ENCODE measurements at regions not wholly inside any gene's neighbourhood (a gene's known extent, or its start where the extent isn't known, plus 50 kb on each side); places are given as distances from the start of the nearest gene placed in this dataset.
A peak's percentile ranks its signal among the peaks of the same experiment; 100 is the strongest.
"Not testable (repeated sequence)": the region's sequence is repeated elsewhere in the genome, so short reads cannot be mapped to it uniquely, and the experiment has no call there.

DNA sequence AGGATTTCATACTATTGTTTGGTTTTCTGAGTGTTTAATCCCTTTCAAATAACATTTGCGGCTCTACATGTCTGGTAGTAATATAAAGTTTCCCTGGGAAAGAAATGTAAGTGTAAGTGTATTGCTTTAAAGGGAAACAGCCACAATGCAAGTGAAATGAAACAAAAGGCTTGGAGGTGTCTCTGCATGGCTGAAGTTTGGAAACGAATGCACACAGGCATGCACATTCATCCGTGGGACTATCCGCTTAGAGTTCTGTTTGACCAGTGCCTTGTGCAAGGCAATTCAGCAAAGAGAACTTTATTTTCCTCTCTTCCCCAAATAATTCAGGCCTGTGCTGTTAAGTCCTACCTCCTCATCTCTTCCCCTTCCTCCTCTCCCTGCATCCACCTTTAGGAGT, 56.1 kb upstream of the MRTFB start:
- DNase-seq = no peak
- Histone ChIP-seq H3K36me3 (replicated peaks) (no peaks in the 10 kb centered on the region), H3K27ac (no peak overlapping the region), H3K4me3 (ENCODE audit: low read depth, low read length) (no peak overlapping the region), H3K27me3 (replicated peaks) (no peaks in the 10 kb centered on the region)
- TF ChIP-seq, protein P1, sequence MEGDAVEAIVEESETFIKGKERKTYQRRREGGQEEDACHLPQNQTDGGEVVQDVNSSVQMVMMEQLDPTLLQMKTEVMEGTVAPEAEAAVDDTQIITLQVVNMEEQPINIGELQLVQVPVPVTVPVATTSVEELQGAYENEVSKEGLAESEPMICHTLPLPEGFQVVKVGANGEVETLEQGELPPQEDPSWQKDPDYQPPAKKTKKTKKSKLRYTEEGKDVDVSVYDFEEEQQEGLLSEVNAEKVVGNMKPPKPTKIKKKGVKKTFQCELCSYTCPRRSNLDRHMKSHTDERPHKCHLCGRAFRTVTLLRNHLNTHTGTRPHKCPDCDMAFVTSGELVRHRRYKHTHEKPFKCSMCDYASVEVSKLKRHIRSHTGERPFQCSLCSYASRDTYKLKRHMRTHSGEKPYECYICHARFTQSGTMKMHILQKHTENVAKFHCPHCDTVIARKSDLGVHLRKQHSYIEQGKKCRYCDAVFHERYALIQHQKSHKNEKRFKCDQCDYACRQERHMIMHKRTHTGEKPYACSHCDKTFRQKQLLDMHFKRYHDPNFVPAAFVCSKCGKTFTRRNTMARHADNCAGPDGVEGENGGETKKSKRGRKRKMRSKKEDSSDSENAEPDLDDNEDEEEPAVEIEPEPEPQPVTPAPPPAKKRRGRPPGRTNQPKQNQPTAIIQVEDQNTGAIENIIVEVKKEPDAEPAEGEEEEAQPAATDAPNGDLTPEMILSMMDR (IDR thresholded peaks at IDR 0.05; ENCODE audit: low read depth, low read length, missing control alignments) = no peak
- in situ Hi-C loops (cut with HindIII; ENCODE audit: low pct_ligation_motif_present, low sequenced_read_pairs) = no loop called here

DNA sequence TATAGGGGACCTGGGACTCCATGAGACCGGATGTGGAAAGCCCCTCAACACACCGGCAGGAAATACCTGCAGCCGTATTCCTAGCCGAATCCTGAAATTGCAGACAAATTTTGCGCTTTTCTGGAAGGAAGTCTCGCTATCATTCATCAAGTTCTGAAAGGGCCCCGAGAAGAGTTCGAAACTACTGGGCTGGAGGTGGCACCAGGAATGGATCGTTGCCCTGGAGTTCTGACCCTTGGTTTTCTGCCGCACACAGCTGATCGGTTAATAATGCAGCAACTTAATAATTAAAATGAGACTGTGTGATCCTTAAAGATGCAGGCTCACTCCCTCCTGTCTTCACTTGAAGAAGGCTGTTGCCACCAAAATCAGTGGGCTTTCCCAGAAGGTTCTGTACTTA, 55.7 kb upstream of the MRTFB start:
- H3K36me3 ChIP-seq (replicated peaks) = no peaks in the 10 kb centered on the region
- no peak overlapping the region for H3K4me3 ChIP-seq (ENCODE audit: low read depth, low read length)
- no peaks in the 10 kb centered on the region for H3K27me3 ChIP-seq (replicated peaks)
- TF ChIP-seq, protein P1 (IDR thresholded peaks at IDR 0.05; ENCODE audit: low read depth, low read length, missing control alignments) = no peak
- in situ Hi-C loops (cut with HindIII; ENCODE audit: low pct_ligation_motif_present, low sequenced_read_pairs) = no loop called here
- H3K27ac ChIP-seq = no peak overlapping the region
- no peak for DNase-seq

- in situ Hi-C loops (cut with HindIII; ENCODE audit: low pct_ligation_motif_present, low sequenced_read_pairs) = no loop called here
- peak; percentile 42 for DNase-seq
- no peaks in the 10 kb centered on the region for H3K36me3 ChIP-seq (replicated peaks)
- TF ChIP-seq, protein P1 (IDR thresholded peaks at IDR 0.05; ENCODE audit: low read depth, low read length, missing control alignments) = no peak
- no peak overlapping the region for H3K4me3 ChIP-seq (ENCODE audit: low read depth, low read length)
- H3K27ac ChIP-seq = no peak overlapping the region
- no peaks in the 10 kb centered on the region for H3K27me3 ChIP-seq (replicated peaks)
Measured at GRCh38 chr16:14015948-14016347, 55.2 kb upstream of the MRTFB start.

DNA sequence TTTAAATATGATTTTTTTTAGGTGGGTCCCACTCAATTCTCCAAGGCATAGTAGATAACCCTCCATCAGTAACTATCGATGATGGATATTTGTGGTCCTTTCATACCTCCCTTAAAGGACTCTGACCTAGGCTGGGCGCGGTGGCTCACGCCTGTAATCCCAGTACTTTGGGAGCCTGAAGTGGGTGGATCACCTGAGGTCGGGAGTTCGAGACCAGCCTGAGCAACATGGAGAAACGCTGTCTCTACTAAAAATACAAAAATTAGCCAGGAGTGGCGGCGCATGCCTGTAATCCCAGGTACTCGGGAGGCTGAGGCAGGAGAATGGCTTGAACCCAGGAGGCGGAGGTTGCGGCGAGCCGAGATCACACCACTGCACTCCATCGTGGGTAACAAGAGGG, 54.8 kb upstream of the MRTFB start:
- in situ Hi-C loops (cut with HindIII; ENCODE audit: low pct_ligation_motif_present, low sequenced_read_pairs); H3K4me3 ChIP-seq (ENCODE audit: low read depth, low read length); DNase-seq; H3K27ac ChIP-seq; H3K36me3 ChIP-seq (replicated peaks); H3K27me3 ChIP-seq (replicated peaks): not testable (repeated sequence)

DNA sequence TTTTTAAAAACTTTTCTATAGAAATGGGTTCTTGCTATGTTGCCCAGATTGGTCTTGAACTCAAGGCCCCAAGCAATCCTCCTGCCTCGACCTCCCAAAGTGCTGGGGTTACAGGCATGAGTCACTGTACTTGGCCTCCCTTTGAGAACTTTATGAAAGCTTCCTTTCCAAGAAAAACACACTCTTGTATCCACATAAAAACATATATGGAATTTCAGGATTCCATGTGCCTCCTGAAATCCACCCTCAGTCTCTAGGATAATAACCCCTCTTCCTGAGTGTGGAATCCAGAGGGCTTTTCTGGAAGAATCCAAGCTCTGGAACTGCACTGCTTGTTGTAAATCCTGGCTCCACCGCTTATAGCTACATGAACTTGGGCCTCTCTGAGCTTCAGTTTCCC, 53.2 kb upstream of the MRTFB start:
- TF ChIP-seq, protein P1 (IDR thresholded peaks at IDR 0.05; ENCODE audit: low read depth, low read length, missing control alignments) = no peak
- Histone ChIP-seq H3K27ac (no peak overlapping the region), H3K36me3 (replicated peaks) (no peaks in the 10 kb centered on the region), H3K4me3 (ENCODE audit: low read depth, low read length) (no peak overlapping the region), H3K27me3 (replicated peaks) (no peaks in the 10 kb centered on the region)
- DNase-seq = no peak
- in situ Hi-C loops (cut with HindIII; ENCODE audit: low pct_ligation_motif_present, low sequenced_read_pairs) = no loop called here

DNA sequence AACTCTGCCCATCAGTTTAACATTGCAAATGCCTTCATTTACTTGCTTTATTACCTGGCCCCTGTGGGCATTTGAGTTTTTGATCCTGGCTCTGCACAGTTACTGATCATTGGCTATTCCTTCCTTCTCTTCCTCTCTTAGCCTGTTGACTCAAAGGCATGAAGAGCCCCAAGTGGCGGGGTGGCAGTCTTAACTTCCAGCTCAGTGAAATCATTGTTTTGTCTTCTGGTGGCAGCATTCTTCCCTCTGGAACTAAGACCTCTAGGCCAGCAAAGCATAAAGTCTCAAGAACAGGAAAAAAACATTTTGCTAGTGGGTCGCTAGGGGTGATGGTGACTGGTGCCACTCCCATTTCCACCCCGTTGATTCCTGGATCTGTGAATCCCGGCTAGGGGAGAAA, 52.3 kb upstream of the MRTFB start:
- Histone ChIP-seq H3K27me3 (replicated peaks) (no peaks in the 10 kb centered on the region), H3K4me3 (ENCODE audit: low read depth, low read length) (no peak overlapping the region), H3K36me3 (replicated peaks) (no peaks in the 10 kb centered on the region), H3K27ac (no peak overlapping the region)
- DNase-seq = no peak
- TF ChIP-seq, protein P1 (IDR thresholded peaks at IDR 0.05; ENCODE audit: low read depth, low read length, missing control alignments) = peak; percentile 16
- in situ Hi-C loops (cut with HindIII; ENCODE audit: low pct_ligation_motif_present, low sequenced_read_pairs) = no loop called here
